NB4 (cell line): ENCODE measurements at regions not wholly inside any gene's neighbourhood (a gene's known extent, or its start where the extent isn't known, plus 50 kb on each side); places are given as distances from the start of the nearest gene placed in this dataset.
"Not testable (repeated sequence)": the region's sequence is repeated elsewhere in the genome, so short reads cannot be mapped to it uniquely, and the experiment has no call there.

Experiments
- MAX ChIP-seq: IDR thresholded peaks from 2 replicates; pipeline ENCODE4 v1.6.1; 2011; ENCODE audit warnings: low read depth, low read length
- MYC ChIP-seq: IDR thresholded peaks from 2 replicates; pipeline ENCODE4 v1.6.1; 2011; ENCODE audit warnings: low read depth, low read length
- TF ChIP-seq, protein P1 (sequence below): IDR thresholded peaks from one replicate; pipeline ENCODE4 v1.5.1; 2012; ENCODE audit warnings: low read depth, low read length

- not testable (repeated sequence) for TF ChIP-seq MAX, MYC
- TF ChIP-seq, protein P1, sequence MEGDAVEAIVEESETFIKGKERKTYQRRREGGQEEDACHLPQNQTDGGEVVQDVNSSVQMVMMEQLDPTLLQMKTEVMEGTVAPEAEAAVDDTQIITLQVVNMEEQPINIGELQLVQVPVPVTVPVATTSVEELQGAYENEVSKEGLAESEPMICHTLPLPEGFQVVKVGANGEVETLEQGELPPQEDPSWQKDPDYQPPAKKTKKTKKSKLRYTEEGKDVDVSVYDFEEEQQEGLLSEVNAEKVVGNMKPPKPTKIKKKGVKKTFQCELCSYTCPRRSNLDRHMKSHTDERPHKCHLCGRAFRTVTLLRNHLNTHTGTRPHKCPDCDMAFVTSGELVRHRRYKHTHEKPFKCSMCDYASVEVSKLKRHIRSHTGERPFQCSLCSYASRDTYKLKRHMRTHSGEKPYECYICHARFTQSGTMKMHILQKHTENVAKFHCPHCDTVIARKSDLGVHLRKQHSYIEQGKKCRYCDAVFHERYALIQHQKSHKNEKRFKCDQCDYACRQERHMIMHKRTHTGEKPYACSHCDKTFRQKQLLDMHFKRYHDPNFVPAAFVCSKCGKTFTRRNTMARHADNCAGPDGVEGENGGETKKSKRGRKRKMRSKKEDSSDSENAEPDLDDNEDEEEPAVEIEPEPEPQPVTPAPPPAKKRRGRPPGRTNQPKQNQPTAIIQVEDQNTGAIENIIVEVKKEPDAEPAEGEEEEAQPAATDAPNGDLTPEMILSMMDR = not testable (repeated sequence)
These were observed 131.6 kb downstream of the KCNJ12 start for GRCh38 chr17:21507806-21508205.
